ENCODE measurements at regions not wholly inside any gene's neighbourhood (a gene's known extent, or its start where the extent isn't known, plus 50 kb on each side); places are given as distances from the start of the nearest gene placed in this dataset.

DNA sequence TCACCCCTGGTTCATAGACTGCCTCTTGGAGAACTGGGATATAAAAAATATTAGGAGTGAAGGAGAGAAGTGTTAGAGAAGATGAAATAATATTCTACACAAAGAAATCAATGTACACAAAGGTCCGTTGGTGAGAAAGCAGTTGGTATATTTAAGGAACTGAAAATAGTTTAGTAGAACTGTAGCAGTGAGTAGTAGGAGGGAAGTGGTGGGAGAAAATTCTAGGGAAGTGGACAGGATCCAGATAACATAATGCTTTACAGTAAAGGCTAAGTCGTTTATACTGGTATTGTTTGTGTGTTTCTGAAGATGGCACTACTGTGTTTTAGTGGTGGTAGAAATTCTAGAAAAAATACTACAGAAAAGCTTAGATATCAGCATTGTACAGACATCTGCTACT, 120.8 kb upstream of the CHORDC1 start:
- no peak for DNase-seq (ENCODE audit: low read depth)
- H3K4me3 ChIP-seq (ENCODE audit: low read depth, low read length) = no peak overlapping the region
- TF ChIP-seq, protein P1, sequence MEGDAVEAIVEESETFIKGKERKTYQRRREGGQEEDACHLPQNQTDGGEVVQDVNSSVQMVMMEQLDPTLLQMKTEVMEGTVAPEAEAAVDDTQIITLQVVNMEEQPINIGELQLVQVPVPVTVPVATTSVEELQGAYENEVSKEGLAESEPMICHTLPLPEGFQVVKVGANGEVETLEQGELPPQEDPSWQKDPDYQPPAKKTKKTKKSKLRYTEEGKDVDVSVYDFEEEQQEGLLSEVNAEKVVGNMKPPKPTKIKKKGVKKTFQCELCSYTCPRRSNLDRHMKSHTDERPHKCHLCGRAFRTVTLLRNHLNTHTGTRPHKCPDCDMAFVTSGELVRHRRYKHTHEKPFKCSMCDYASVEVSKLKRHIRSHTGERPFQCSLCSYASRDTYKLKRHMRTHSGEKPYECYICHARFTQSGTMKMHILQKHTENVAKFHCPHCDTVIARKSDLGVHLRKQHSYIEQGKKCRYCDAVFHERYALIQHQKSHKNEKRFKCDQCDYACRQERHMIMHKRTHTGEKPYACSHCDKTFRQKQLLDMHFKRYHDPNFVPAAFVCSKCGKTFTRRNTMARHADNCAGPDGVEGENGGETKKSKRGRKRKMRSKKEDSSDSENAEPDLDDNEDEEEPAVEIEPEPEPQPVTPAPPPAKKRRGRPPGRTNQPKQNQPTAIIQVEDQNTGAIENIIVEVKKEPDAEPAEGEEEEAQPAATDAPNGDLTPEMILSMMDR (IDR thresholded peaks at IDR 0.05; ENCODE audit: insufficient read depth, low read length) = no peak

DNA sequence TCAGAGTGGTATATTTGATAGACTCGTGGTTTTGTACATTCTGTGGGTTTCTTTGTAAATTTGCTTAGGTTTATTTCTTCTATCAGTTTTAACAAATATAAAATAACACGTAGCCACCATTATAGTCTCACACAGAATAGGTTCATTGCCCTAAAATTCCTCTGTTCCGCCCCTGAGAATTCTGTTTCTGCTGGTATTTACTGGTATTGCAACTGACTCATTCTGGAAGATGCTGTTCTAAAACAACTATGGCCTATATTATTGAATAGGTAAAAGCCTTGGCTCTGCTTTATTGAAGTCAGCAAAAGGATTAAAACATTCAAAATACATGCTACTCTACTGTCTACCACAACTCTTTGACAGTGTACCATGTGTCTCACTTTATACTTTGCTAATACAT, 119.1 kb upstream of the CHORDC1 start:
- TF ChIP-seq, protein P1 (IDR thresholded peaks at IDR 0.05; ENCODE audit: insufficient read depth, low read length) = no peak
- DNase-seq (ENCODE audit: low read depth) = no peak
- H3K4me3 ChIP-seq (ENCODE audit: low read depth, low read length) = no peak overlapping the region

DNA sequence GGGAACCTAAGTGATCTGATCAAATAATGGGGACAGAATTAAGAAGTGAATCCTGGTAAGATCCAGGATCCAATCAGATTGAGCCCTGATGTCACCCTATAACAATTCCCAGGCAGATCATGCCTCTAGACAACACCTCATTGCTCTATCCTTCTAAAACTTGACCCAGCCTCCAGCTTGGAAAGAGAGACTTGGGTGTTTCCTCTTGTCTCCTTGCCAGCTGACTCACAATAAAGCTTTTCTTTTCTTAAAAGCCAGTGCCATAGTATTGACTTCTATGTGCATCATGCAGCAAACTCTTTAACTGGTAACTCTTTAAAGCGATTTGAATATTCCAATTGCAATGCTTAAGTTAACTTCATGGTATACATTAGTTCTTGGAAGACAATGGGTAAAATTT, 109.6 kb upstream of the CHORDC1 start:
- DNase-seq (ENCODE audit: low read depth) = no peak
- H3K4me3 ChIP-seq (ENCODE audit: low read depth, low read length) = no peak overlapping the region
- TF ChIP-seq, protein P1 (IDR thresholded peaks at IDR 0.05; ENCODE audit: insufficient read depth, low read length) = no peak

DNA sequence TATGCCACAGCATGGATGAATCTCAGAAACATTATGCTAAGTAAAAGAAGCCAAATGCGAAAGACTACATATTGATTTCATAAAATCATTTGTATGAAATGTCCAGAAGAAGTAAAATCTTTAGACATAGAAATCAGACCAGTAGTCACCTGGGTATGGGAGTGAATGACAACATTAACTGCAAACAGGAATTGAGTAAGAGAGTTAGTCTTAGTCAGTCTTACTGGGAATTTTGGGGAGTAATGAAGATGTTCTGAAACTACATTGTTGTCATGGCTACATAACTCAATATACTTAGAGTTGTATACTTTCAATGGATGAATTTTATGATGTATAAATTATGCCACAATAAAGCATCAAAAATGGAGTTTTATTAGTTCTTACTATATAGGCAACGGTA, 107.8 kb upstream of the CHORDC1 start:
- no peak for DNase-seq (ENCODE audit: low read depth)
- TF ChIP-seq, protein P1 (IDR thresholded peaks at IDR 0.05; ENCODE audit: insufficient read depth, low read length) = no peak
- H3K4me3 ChIP-seq (ENCODE audit: low read depth, low read length) = no peak overlapping the region

DNA sequence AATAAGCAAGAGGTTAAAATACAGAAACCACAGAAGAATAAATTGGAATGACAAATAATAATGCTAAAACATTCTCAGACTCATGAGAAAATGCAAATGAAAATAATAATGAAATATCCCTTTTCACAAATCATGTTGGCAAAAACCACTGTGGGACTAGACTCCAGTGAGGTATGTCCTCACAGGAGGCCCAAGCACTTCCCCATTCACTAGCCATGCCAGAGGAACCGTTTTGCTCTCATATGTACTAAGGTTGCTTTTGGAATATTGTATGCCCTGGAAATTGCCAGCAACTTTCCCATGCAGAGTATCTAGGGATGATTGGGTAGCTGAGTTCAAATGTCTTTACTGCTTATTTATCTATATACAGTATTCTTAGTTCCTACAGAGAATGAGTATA, 106.2 kb upstream of the CHORDC1 start:
- no peak overlapping the region for H3K4me3 ChIP-seq (ENCODE audit: low read depth, low read length)
- no peak for DNase-seq (ENCODE audit: low read depth)
- TF ChIP-seq, protein P1 (IDR thresholded peaks at IDR 0.05; ENCODE audit: insufficient read depth, low read length) = no peak

DNA sequence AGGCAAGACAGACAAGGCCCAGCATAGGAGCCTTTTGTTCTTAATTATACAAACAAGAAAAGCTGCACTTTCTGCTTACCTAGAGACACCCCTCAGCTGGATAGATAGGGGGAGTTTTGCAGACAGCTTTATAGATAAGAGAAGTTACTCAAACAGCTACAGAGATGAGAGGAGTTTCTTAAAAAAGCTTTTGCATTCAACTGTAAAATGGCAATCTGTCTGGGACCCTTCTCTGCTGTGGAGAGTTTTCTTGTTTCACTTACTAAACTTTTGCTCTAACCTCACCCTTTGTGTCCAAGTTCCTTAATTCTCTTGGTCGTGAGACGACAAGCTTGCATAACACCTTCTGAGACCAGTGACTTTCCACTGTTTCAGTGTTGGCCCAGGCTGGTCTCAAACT, 103.8 kb upstream of the CHORDC1 start:
- no peak for DNase-seq (ENCODE audit: low read depth)
- no peak overlapping the region for H3K4me3 ChIP-seq (ENCODE audit: low read depth, low read length)
- TF ChIP-seq, protein P1 (IDR thresholded peaks at IDR 0.05; ENCODE audit: insufficient read depth, low read length) = no peak

DNA sequence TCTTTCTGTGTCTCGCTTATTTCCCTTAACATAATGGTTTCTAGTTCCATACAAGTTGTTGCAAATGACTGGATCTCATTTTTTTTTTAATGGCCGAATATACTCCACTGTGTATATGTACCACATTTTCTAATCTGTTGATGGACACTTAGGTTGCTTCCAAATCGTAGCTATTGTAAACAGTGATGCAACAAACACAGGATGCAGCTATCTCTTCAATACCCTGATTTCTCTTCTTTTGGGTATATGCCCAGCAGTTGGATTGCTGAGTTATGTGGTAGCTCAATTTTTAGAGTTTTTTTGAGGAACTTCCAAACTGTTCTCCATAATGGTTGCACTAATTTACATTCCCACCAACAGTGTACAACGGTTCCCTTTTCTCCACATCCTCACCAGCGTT, 100.4 kb upstream of the CHORDC1 start:
- TF ChIP-seq, protein P1 (IDR thresholded peaks at IDR 0.05; ENCODE audit: insufficient read depth, low read length) = no peak
- H3K4me3 ChIP-seq (ENCODE audit: low read depth, low read length) = no peak overlapping the region
- DNase-seq (ENCODE audit: low read depth) = no peak
